Left lung (tissue), 4 donors: ENCODE measurements at regions not wholly inside any gene's neighbourhood (a gene's known extent, or its start where the extent isn't known, plus 50 kb on each side); places are given as distances from the start of the nearest gene placed in this dataset.
"Not testable (repeated sequence)": the region's sequence is repeated elsewhere in the genome, so short reads cannot be mapped to it uniquely, and the experiment has no call there.

Source experiments
- ATAC-seq: fragments of 200-7000 bp; cut with Tn5 transposase; one replicate; pipeline ENCODE4 v1.9.1; 2020; ENCODE audit warnings: moderate library complexity
- DNase-seq, 4 donors: peaks; one replicate each; pipeline ENCODE4 v3.0.0-alpha.2; 2013 to 2020
- H3K27ac ChIP-seq, 2 donors: fragments of 200-600 bp; sonication (generic) in 1 of 2; one replicate each; pipeline versions ENCODE4 v1.5.0 to v1.8.0; 2020 to 2021
- H3K27me3 ChIP-seq, 2 donors: fragments of 200-600 bp; sonication (generic) in 1 of 2; one replicate each; pipeline versions ENCODE4 v1.5.0 to v1.8.0; 2020 to 2021
- H3K36me3 ChIP-seq, 2 donors: fragments of 200-600 bp; sonication (generic) in 1 of 2; one replicate each; pipeline versions ENCODE4 v1.5.0 to v1.8.0; 2020 to 2021
- H3K4me1 ChIP-seq, 2 donors: fragments of 200-600 bp; one replicate each; pipeline ENCODE4 v1.8.0; 2021
- H3K4me3 ChIP-seq, 2 donors: fragments of 200-600 bp; sonication (generic) in 1 of 2; one replicate each; pipeline versions ENCODE4 v1.5.0 to v1.8.0; 2020 to 2021; ENCODE audit warnings: mild to moderate bottlenecking in 1 of 2
- H3K9me3 ChIP-seq, 2 donors: fragments of 200-600 bp; sonication (generic) in 1 of 2; one replicate each; pipeline versions ENCODE4 v1.5.0 to v1.8.0; 2020 to 2021
- CTCF ChIP-seq, 2 donors: fragments of 200-600 bp; sonication (generic) in 1 of 2; IDR thresholded peaks; one replicate each; pipeline versions ENCODE4 v1.5.0 to v1.8.0; 2021; ENCODE audit warnings: antibody characterized with exemption in 2 of 2
- intact Hi-C, 2 donors: fragments of 100-400 bp; cut with DNase I; formaldehyde crosslinking; loops; one replicate each; pipeline versions ENCODE4 v1.11.2 to v1.14.2; 2022
- donor health status: DM: no; HTN: yes; CAD: no.
- donor health status: DM: no; HTN: no; CAD: no.

- DNase-seq = no peak
- Histone ChIP-seq H3K4me1 (no peaks in the 10 kb centered on the region), H3K27ac (no peak overlapping the region), H3K27me3 (no peaks in the 10 kb centered on the region), H3K9me3 (peaks cover 0 to 3% of the 10 kb centered on the region in 2 donors), H3K36me3 (no peaks in the 10 kb centered on the region), H3K4me3 (no peak overlapping the region)
- TF ChIP-seq CTCF (IDR thresholded peaks at IDR 0.05) = no peak
- intact Hi-C loops = no loop called here
- ATAC-seq = no peak
These were observed 236.8 kb upstream of the VCX start for GRCh38 chrX:7606039-7606652.

DNA sequence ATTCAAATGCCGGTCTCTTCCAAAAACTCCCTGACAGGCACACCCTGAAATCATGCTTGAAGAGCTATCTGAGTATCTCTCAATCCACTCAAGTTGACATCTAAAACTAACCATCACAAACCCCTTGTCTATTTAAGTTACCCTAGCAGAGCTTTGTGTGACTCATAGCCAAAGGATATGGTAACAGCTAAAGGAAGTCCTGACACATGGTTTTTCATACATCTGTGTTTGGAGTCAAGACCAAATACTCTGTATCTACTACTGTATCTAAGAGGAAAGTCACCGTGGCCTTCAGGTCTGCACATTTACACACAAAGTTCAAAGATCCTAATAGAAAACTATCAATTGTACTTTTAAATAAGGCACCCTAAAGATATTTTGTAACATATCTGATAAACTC is 239.6 kb upstream of the VCX start:
- intact Hi-C loops = no loop called here
- no peaks in the 10 kb centered on the region for H3K4me1 ChIP-seq
- no peaks in the 10 kb centered on the region for H3K27me3 ChIP-seq
- H3K36me3 ChIP-seq = no peaks in the 10 kb centered on the region
- TF ChIP-seq CTCF (IDR thresholded peaks at IDR 0.05) = no peak
- no peak for ATAC-seq
- no peak for DNase-seq
- H3K4me3 ChIP-seq = no peak overlapping the region
- no peak overlapping the region for H3K27ac ChIP-seq
- peaks cover 0 to 3% of the 10 kb centered on the region in 2 donors for H3K9me3 ChIP-seq

DNA sequence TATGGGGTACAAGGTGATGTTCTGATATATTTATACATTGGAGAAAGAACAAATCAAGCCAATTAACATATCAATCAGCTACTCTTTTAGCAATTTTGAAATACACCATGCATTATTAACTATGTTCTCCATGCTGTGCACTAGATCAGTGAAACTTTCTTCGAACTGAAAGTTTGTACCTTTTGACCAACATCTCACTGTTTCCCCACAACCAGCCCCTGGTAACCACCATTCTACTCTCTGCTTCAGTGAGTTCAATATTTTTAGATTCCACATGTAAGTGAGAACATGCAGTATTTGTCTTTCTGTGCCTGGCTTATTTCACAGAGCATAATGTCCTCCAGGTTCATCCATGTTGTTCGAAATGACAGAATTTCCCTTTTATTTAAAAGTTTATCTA is 246.1 kb upstream of the VCX start:
- DNase-seq (no peak), ATAC-seq (no peak)
- no peaks in the 10 kb centered on the region for H3K27me3 ChIP-seq
- H3K36me3 ChIP-seq = no peaks in the 10 kb centered on the region
- intact Hi-C loops = no loop called here
- peaks cover 0 to 3% of the 10 kb centered on the region in 2 donors for H3K9me3 ChIP-seq
- H3K4me1 ChIP-seq = no peaks in the 10 kb centered on the region
- TF ChIP-seq CTCF (IDR thresholded peaks at IDR 0.05) = no peak
- no peak overlapping the region for H3K4me3 ChIP-seq
- no peak overlapping the region for H3K27ac ChIP-seq

- H3K4me3 ChIP-seq, DNase-seq, H3K27ac ChIP-seq, H3K9me3 ChIP-seq, intact Hi-C loops, H3K27me3 ChIP-seq, H3K4me1 ChIP-seq, H3K36me3 ChIP-seq, ATAC-seq: not testable (repeated sequence)
These were observed 249.6 kb upstream of the VCX start for GRCh38 chrX:7593370-7593769.

GRCh38 chrX:7586126-7586525 is 256.8 kb upstream of the VCX start:
- ATAC-seq = peak; percentile 76
- H3K9me3 ChIP-seq = no peaks in the 10 kb centered on the region
- H3K36me3 ChIP-seq = no peaks in the 10 kb centered on the region
- DNase-seq = peak in 2 of 4 donors; percentile 0 to 8
- H3K4me1 ChIP-seq = no peaks in the 10 kb centered on the region
- H3K27ac ChIP-seq = no peak overlapping the region
- TF ChIP-seq CTCF (IDR thresholded peaks at IDR 0.05) = peak in 1 of 2 donors; percentile 34
- no peaks in the 10 kb centered on the region for H3K27me3 ChIP-seq
- intact Hi-C loops = no loop called here
- no peak overlapping the region for H3K4me3 ChIP-seq

DNA sequence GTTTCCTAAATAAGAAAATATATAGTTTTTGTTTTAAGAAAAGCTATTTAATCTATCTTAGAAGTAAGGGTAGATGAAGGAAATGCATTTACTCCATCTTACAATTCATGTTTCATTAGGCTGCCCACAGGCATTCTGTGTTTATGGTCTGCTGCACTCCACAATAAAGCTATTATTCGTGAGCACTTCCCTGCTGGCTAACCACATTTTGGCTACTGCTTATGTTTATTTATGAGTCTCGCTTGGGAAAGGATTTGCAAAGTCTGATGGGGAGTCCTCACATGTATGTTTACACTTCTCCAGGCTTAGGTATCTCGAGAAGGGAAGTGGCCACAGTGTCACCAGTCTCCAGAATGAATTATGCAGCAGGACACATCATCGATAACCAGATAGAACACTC is 260.8 kb upstream of the VCX start:
- intact Hi-C loops = no loop called here
- no peaks in the 10 kb centered on the region for H3K27me3 ChIP-seq
- no peak overlapping the region for H3K4me3 ChIP-seq
- H3K4me1 ChIP-seq = no peaks in the 10 kb centered on the region
- no peaks in the 10 kb centered on the region for H3K9me3 ChIP-seq
- H3K27ac ChIP-seq = no peak overlapping the region
- no peak for ATAC-seq
- TF ChIP-seq CTCF (IDR thresholded peaks at IDR 0.05) = no peak
- H3K36me3 ChIP-seq = no peaks in the 10 kb centered on the region
- DNase-seq = no peak
